Suppressor macrophage treated with lipopolysaccharide for 4 hours (primary cell): ENCODE measurements at regions not wholly inside any gene's neighbourhood (a gene's known extent, or its start where the extent isn't known, plus 50 kb on each side); places are given as distances from the start of the nearest gene placed in this dataset.

Experiments
- DNase-seq: peaks from one replicate; pipeline ENCODE4 v3.0.0-alpha.2; 2020

DNA sequence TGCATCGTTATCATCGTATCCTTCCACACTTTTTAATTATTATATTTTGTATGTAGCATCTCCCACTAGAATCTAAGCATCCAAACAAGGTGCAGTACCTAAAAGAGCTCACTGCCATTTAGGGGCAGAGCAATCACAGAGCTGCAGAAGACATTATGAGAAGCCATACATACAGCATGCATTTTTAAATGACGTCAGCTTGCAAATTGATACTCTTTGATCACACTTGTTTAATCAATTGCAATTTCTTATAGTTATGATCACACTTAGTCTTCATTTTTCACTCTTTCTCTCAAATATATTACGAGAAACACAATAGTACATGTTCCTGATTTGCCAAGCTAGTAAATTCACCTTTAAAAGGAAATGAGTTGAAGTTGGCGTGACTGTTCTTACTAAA lies 753.3 kb upstream of the LRRN3 start:
- no peak for DNase-seq

DNA sequence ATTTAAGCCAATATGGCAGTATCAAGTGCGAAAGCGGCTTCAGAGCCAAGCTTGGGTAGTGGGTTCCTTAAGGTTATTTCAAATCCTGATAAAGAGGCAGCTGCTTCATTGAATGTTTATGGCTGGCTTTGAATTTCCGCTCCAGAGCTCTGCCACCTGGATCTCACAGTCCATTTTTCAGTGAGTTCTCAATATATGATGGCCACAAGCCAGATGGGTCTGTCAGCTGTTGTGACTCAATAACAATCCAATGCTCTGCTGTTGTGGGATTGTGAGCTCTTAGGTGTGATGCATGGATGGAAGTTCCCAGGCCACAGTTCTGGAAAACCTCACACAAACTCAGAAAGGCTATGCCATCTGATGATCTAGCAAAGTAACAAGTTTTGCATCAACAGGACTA lies 743.8 kb upstream of the LRRN3 start:
- no peak for DNase-seq

DNA sequence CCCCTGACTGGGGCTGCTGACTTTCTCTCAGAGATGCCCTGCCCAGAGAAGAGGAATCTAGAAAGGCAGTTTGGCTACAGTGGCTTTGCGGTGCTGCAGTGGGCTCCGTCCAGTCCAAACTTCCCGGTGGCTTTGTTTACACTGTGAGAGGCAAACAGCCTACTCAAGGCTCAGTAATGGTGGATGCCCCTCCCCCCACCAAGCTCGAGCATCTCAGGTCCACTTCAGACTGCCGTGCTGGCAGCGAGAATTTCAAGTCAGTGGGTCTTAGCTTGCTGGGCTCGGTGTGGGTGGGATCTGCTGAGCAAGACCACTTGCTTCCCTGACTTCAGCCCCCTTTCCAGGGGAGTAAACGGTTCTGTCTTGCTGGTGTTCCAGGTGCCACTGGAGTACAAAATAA lies 734.5 kb upstream of the LRRN3 start:
- no peak for DNase-seq

DNA sequence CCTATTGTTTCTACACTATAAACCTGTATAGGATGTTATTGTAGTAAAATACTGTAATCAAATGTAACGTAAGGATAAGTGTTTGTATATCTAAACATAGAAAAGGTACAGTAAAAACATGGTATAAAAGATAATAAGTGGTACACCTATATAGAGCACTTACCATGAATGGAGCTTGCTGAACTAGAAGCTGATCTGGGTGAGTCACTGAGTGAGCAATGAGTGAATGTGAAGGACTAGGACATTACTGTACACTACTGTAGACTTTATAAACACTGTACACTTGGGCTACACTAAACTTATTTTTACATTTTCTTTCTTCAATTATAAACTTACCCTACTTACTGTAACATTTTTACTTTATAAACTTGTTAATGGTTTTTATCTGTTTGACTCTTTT lies 732.9 kb upstream of the LRRN3 start:
- no peak for DNase-seq

DNA sequence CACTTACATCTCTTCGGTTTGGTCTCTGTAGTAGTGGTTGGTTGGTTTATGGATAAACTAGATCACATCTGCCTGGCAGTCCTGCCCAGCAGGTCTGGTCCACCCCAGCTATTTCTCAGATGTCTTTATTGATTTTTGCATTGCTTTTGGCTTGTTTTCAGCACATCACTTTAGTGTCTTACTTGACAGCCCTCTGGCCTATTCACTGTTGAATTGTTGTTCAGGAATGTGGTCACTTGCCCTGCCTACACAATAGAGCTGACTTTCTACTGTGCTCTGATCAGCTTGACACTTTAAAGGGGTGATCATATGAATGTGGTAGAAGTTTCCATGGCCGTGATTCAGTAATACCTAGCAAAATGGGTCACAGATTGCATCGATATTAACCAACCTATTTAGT lies 719.2 kb upstream of the LRRN3 start:
- no peak for DNase-seq

DNA sequence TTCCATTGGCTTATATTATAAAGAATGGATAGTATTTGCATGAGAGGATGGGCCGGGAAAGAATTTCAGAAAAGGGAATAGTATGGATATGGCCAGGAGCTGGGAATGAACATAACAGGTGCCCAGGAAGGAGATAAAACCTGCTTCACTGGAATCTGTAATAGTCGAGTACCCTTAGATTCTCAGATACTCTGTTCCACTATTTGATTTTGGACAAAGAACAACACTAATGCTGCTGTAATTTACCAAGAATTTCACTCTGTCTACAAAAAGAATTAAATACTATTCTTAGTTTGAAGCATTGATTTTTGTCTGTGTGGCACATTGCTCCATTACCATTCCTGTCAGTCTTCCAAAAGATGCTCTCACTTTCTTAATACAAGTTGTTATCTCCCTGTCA lies 718.2 kb upstream of the LRRN3 start:
- no peak for DNase-seq

DNA sequence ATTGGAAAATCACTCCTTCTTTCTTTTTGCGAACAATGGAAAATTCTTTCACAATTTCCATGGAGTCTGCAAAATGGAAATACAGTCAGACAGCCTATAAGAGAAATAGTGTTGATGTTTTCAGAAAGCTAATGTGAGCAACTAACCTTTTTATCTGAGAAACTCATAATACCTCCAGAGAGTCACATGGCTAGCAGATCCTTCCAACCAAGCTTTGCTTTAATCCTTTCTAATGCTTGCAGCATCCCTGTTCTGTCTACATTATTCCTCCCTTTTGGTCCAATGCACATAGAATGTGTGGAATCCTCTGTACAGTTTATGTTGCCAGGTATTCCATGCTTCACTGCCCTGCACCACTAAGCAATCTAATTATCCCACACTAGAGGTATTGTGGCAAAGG lies 717.5 kb upstream of the LRRN3 start:
- DNase-seq = no peak

DNA sequence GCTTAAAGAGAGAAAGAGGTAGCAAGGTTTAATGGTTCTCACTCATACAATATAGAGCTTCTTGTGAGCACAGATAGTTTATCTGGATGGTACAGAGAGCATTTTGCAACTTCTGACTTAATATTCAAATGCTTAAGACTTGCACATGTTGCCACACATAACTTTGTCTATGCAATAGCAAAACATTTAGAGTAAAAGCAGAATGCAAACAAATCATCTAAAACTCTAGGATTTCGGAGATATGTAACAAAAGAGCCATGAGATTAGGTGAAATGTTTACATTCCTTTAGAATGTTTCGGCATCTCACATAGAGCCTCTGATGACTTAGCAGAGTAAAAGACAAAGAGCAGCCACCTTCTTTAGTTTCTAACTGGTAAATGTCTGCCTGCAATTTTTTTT lies 717.1 kb upstream of the LRRN3 start:
- no peak for DNase-seq

DNA sequence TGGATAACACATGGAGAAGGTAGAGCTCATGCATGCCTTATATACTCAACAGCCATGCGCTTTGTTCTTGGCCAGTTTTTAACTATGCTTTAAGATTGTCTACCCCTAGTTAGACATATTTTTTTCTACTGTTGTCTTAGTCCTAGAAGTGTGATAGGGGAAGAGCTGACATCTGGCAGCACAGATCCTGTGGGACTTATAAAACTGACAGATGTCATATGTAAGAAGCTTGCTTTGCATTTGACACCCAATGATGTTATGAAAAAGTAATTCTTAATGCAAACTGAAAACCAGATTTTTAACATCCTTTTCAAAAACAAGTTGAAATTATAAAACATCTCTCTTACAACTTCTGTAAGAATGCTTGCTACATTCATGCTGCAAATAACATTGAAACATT lies 715.9 kb upstream of the LRRN3 start:
- no peak for DNase-seq

DNA sequence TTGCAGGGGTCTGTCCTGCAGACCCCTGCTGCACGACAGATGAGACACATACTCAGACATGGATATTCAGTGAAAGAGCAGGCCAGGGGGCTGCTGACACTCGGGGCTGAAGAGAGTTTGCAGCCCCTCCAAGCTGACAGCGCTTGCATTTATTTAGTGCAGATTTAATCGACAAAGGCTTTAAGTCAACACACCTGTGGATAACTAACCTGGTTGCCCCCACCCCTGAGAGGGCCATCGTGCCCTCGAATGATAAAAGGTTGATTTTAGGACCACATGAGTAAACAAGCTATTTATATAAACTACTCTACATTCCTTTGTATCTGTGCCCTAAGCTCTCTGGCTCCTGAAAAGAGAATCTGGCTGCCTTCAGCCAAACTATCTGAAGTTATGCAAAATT lies 708.2 kb upstream of the LRRN3 start:
- no peak for DNase-seq

DNA sequence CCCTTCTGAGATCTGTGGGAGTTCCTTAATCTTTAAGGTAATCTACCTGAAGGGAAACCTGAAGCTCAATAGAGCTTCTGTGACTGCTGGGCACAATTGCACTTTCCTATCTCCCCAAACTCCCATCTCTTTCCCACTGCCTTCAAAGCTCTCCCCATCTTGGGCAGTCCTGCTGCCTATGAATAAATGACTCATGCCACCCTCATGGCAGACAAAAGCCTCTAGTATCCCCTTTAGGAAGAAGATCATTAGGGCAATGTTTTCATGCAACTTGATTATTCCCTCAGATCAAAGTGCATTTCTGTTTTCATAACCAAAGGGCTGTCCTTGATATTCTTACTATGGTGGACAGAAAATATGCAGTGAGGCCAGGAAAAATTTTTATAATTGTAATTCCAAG lies 704.9 kb upstream of the LRRN3 start:
- no peak for DNase-seq

DNA sequence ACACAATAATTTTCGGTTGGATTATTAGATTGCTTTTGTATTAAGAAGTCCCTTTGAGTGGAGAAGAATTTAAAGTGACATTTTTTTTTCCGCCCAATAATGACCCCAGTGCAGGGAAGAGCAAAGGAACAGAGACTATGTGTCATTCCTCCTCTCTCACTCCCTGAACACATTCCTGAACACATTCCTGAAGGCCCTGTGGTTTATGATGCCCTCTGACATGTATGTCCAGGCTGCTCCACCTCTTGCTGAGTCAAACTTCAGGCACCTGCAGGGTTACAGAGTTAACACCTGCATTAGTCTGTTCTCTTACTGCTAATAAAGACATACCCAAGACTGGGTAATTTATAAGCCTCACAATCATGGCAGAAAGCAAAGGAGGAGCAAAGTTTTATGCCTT lies 704.0 kb upstream of the LRRN3 start:
- DNase-seq = no peak

DNA sequence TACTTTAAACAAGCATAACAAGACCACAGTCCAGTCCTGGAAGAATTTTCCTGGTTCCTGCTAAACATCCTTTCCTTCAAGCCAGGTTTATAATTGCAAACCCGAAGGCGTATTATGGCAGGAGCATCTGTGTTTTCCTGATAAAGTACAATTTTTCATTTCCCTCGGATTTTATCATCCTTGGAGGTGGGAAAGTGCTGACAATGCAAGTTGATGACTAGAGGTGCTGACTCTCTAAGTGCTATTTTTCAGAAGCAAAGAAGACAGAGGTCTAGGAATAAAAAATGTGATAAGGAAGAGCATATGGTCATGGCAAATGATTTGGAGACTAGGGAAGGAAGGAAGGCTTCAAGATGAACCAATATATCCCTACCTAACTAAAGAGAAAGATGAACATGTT lies 703.2 kb upstream of the LRRN3 start:
- no peak for DNase-seq

DNA sequence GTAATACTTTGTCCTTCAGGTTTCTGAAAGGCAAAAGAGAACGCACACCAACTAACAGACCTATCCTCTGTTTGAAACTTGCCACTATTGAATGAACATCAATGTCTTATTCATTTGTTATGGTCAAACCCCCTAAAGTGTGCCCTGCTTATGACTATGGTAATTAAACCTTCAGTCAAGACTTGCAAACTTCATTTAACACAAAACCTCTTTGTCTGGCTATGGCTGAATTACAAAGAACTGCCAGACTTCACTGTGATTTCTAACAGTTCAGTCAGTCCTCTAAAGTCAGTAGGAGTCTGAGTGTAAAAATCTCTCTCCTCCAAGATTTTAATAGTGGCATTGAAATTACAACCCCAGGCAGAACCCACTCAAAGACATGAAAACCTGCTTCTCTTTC lies 702.5 kb upstream of the LRRN3 start:
- no peak for DNase-seq

DNA sequence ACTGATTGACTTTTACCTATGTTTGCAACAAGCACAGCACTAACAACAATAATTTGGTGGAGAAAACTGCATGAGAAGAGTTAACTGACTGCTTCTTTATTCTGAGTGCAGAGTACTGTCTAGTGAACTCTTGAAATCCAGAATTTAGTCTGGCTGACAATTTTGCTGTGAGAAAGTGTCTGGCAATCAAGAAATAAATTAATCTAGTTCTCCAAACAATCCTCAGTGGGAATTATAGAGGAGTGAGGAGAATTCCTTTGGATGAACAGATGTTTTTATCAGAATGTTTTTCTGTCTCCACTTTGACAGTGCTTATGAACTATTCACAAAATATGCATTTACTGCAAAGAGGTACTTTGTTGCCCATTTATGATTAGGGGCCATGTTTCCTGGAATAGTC lies 694.9 kb upstream of the LRRN3 start:
- no peak for DNase-seq

DNA sequence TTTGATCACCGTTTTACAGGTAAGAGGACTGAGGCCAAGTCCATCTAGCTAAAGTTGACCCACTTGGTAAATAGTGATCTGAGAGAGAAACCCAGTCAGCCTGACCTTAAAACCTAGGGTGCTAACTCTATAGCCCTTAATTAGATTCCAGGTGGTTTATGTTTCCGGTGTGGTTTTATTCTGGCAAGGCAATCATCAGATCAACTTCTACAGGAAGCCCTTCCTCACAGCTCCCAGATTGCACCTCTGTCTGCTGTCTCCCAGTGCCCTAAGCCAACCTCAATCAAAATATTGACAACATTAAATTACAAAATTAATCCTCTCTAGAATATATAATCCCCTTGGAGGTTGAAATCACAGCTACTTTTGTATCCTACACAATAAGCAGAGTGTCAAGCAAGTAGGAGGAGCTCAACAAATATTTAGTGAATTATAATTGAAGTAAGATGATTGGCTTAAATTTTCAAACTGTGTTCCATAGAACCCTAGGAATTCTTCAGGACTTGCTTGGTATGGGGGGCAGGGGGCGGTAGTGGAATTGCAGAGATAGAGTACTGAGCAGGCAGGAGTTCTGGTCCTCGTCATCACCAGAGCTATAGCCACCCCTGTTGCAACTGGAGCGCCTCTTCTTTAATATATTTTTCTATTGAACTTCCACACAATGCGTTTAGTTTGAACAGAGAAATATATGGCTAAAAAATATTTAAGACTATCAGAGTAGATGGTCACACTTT lies 692.8 kb upstream of the LRRN3 start:
- DNase-seq = no peak

DNA sequence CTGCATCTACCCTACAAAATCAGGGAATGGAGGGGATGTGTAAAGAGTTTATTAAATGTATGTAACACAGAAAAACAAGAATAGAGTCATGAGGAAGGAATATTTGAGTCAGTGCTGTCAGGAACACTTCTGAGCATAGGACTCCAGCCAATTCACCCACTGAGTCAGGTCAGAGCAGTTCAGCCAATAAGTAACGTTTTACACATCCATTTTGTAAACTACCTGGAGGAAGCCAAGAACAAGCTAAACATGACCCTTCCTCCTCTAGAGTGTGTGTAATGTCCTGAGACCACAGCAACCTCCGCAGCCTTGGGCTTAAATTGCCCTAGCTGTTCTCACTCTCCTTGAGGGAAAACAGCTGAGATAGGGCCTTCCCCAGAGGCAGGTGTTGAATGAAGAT lies 691.5 kb upstream of the LRRN3 start:
- no peak for DNase-seq

DNA sequence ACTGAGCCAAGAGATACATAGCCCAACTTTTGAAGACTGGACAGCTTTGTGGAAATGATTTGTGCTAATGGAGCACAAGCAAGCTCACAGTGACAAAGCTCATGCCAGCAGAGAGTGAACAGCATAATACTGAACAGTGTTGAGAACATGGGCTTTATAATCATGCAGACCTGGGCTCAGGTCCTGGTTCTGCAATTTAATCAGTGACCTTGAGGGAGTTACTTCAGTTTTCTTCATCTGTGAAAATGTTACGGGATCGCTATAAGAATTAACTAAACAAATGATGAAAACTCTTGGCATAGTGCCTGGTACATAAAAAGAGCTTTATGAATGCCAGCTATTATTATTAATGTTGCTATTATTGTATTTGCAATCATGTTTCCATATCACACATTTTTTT lies 690.5 kb upstream of the LRRN3 start:
- no peak for DNase-seq

DNA sequence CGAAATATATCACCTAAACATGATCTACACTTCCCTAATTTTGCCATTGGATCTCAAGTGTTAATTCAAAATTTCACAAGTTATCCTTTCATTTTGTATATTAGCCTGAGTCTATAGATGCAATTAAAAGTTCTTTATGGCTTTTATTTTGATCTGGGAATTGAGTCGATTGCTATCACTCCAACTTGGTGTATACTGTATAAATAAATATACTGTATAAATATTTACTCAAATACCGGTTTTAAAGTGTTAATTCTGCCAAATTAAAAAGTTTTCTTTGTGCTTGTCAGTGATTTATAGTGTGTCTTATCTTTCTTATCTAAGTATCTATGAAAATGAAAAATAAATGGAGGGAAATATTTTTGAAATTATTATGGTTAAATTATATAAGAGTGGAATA lies 683.7 kb upstream of the LRRN3 start:
- DNase-seq = no peak

DNA sequence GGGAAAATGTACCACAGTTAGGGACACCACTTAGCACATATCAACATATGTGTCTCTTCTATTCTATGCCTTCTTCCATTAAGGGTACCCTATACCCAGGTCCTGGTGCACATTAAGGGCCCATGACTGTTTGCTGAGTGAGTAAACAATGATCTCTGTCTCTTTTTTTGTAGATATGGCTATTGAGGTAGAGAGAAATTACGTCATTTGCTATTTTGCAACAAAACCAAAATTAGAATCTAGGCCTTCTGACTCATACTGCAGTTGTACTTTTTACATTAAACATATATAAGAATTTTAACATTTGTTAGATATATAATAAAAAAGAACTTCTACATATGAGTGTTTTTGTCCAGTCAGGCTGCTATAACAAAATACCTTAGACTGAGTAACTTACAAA lies 683.2 kb upstream of the LRRN3 start:
- DNase-seq = no peak

DNA sequence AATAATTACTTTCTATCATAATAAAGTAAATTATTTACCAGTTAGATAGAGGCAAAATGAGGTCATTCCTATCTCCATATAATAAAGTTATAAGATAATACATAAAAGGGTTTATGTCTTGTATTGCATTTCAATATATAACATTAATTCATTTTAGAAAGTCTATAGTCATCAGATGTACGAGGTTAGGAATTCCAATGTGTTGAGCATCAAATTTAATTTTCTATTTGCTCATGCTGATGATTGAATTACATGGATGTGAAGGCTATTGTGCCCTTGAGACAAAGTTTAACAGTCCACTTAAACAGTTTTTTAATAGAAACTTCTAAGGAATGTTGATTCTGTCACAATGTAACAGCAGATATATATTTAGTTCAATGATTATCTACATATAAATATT lies 678.3 kb upstream of the LRRN3 start:
- DNase-seq = no peak

DNA sequence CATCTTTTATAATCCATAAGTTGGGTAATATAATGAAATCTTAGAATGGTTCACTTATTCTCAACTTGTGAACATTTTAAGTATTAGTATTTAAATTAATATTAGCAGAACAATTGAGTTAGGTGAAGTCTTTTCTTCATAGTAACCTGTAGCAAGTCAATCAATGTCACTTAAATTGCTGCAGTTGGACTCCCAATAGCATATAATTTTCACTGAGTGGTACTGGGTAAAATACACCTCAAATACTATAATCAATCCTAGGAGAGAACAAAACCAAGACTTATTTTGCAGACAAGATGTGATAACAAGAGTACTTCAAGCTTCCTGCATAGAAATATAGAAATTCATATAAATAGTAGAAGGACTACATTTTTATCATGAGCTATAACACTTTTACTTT lies 677.9 kb upstream of the LRRN3 start:
- DNase-seq = no peak

DNA sequence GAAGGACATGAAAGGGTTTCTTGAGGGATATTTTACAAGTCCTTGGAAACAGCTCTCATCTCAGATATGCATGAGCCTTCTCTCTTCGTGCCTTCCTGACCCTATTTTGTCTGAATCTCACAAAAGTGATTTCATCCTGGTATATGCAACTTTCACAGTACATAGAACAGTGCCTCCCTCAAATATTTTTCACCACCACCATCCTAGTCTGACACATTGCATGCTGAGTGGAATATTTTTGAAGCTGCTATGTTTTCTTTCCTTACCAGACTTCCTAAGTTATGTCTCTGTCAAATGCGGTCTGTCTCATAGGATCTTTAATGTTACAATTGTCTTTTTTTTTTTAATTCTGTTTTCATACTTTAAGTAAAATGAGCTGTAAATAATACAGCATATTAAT lies 673.3 kb upstream of the LRRN3 start:
- no peak for DNase-seq

DNA sequence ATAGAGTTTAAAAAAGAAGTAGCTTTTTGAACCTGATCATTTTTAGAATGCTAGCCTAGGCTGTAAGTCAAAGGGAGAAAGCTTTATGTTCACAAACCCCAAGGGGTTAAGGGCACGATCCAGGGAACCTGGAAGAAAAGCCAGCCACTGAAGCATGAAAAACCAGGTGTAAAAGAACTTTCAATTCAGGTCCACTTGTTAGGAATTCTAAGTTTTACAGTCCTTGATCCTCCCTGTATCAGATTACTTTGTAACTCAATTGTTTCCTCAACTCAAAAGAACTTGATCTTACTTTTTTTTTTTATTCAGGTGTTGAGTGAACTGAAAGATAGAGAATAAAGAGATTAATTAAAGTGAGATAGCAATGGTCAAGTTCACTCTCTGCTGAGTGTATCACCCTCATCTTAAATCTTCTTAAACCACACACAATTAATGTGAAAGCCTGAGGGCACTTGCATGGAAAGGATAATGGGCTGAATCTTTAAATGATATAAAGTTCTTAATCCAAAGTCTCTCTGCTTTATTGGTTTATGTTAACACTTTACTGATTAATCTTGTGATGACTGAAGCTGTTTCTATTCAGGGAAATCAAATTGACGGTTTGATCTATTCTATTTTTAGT lies 672.2 kb upstream of the LRRN3 start:
- no peak for DNase-seq

DNA sequence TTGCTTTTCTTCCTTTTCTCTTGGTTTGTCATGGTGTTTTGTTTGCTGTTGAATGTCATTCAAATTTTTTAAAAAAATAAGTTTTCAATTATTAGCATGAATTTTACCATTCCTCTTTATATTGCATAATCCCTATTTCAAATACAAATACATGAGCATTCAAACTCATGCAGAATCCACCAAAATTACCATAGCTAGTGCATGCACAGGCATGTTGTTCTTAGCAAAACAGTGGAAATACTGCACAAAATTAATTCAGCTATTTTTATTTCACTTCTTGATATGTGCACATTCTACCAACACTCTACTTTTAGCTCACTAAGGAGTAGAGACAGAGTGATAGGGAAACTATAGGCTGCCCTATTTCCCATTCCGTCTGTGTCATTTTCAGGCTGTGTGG lies 670.1 kb upstream of the LRRN3 start:
- no peak for DNase-seq
